HuH-7.5 (cell line): ENCODE measurements at regions not wholly inside any gene's neighbourhood (a gene's known extent, or its start where the extent isn't known, plus 50 kb on each side); places are given as distances from the start of the nearest gene placed in this dataset.

Experiments
- DNase-seq: peaks from one replicate; pipeline ENCODE4 v3.0.0; 2011; ENCODE audit warnings: low spot score

DNA sequence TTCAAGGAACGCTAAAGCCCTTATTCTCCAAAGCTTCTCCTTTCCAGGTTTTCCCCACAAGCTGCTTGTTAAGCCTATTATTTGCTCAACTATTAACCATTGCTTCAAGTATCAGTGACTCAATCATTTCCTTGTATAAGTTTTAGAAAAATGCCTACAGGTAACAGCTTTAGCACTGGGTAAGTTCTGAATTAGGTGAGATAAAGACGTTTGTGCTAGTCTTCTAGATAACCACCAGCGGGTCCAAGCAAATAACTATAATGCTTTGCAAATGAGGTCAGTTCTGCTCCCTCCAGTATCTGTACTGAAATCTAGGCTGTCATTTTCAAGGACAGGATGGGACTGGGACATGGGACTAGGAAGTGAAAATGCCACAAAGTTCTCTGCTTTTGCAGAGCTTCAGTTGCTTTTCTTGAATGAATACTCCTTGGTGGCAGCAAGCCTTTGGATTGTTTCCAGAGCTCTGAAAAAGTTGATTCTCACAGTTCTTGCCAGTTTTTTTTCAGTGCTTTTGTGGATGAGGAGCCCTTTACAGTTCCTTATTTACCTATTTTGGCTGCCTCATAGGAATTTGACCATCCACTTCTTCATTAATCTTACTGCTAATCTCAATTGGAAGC lies 1487.7 kb downstream of the EFNB2 start:
- DNase-seq, result no peak

DNA sequence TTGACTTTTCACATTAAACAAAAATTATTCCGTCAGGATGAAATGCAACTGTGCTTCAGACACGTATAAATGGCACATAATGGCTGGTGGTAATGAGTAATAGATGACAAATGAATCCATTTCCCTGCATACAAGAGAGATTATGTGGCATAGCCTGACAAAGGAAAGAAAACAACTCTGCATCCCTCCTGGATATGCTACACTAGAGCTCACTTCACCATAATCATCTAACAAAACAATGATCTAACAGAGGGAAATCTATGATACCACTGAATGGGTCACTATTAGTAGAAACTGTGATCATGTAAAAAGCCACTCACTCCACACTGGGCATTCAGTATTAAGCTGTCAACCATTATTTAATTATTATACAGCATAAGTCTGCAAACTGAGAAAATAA lies 1498.4 kb downstream of the EFNB2 start:
- DNase-seq, result no peak

DNA sequence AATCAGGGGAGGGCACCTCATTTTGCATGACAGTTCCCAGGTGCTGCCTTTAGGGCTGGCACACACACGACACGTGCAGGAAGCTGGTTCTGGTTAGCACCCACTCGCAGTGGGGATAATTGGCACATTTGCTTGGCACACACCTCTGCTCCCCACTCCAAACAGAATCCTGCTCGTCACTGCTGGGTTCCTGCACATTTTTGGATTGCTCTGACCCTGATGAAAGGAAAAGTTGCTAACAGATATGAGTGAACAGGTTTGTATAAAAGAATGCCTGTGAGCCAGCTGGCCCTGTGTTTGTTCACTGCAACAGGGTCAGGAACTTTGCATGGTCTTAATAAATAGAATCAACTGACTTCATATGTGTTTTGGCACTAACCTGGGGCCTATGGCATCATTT lies 1500.4 kb downstream of the EFNB2 start:
- no peak for DNase-seq

DNA sequence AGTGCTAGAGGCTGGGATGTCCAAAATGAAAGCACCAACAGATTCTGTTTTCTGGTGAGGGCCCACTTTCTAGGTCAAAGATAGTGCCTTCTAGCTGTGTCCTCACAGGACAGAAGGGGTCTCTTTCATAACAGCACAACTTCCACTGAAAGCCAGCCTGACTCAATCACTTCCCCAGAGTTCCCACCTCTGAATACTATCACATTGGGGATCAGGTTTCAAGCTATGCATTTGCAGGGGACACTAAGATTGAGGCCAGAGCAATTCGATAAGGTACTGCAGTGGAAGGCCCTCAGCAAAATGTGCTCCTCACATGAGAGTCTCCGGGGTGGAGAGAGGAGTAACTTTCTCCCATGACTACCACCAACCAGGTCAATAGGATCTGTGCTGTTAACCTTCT lies 1501.5 kb downstream of the EFNB2 start:
- DNase-seq, result no peak

DNA sequence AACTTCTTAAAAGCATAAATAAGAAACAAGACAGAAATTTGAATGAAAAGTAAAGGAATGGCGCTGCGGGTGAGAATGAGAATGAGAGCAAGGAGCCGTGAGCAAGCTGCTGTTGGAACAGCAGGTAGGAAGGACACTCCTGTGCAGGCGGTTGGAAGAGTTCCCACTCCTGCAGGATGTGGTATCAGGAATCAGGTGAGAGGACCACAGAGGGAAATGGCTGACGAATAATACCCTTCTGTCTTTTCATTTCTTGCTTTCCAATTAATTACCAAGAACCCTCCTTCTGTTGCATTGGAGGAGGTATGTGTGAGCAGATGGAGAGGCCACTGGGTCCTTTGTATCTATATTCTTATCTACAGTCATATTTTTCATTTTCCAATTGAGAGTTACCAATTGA lies 1504.2 kb downstream of the EFNB2 start:
- DNase-seq, result no peak

DNA sequence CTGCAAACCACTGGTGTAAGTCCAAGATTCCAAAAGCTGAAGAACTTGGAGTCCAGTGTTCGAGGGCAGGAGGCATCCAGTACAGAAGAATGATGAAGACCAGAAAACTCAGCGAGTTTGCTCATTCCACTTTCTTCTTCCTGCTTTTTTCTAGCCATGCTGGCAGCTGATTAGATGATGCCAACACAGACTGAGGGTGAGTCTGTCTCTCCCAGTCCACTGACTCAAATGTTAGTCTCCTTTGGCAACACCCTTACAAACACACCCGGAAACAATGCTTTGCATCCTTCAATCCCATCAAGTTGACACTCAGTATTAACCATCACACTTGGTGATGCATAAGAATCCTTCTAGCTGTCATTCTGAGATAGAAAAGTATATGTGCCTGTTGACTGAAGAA lies 1504.6 kb downstream of the EFNB2 start:
- no peak for DNase-seq

DNA sequence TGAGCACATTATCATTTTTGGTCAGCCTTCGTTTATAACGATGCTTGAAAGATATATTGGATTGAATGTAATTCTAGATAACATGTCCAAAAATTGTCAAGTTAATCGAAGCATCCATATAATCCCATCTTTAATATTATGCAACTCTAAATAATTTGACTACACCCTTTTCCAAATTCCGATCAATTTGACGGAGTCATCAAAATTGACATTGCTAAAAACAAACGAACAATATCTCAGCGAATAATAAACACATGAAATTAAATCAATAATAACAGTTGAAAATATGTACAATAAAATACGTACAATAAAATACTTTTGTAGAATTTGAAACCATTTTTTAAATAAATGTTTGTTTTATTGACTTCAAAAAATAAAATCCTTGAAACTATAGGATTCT lies 1516.4 kb downstream of the EFNB2 start:
- DNase-seq, result no peak

DNA sequence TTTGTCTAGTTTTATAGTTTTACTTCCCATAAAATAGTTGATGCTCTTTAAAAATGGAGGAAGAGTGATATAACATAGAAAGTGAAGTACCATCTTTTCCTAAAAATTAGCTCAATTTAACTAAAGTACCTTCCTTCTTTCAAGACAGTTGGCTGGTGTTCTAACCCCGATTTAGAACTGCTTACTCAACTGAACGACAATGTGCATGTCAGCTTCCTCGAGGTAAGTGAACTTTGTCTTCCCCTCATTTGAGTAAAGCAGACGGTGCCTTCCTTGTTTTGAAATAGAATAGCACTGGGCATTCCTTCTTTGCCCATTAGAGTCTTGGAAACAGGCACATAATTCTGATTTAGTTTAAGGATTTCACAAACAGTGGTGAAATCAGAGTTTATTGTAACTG lies 1519.2 kb downstream of the EFNB2 start:
- no peak for DNase-seq

DNA sequence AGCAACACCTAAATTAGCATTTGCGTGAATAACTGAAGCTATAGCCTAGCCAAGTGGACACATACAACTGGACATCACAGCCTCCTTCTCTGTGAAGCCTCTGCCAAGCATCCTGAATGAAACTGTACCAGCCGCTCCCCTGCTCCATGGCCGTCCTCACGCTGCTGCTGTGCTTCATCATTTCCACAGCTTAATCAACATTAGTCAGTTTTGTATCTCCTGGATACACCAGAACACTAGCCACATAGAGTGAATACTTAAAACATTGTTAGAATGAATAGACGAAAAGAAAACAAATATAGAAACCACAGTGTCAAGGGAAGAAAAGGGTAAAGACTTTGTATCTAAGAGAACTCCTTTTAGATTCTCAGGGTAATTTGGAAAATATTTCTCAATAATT lies 1526.9 kb downstream of the EFNB2 start:
- no peak for DNase-seq

DNA sequence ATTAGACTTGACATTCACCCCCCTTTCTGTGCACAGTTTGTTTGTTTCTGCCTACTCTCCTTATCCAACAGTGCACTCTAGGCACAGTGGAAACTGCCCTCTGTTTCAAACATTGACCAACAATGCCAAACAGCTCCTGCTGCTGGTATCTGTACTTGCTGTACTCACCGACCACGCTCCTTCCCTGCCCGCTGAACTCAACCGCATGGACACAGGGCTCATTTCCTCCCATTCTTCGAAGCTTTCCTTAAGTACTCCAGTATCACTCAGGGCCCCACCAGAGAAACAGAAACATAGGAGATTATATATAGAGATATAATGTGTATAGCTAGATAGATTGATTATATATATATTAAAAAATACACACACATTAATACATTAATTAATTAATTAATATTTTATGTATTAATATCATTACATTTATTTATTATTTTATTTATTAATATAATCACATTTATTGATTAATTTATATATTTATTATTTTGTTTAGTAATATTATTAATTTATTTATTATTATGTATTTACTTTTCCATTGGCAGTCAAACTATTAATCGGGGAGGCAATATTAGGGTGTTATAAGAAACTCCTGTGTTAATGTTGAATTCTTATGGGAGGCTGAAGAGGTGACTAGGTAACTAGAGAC lies 1528.2 kb downstream of the EFNB2 start:
- DNase-seq, result no peak

DNA sequence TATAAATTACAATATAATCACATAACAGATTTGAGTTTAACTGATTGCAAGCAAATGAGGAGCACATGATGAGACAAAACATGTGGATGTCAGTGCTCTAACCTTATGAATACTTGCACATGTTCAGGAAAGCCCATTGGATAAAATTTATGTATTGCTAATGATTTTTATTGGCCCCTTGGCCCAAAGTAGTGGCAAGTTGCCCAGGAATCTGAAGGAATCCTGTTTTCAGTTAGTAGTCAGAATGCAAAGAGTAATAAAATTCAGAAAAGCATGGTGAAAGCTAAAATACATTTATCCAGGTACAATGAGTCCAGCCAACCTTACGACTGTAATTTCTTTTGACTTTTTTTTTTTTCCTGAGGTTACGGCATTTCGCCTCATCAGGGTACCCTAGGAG lies 1539.4 kb downstream of the EFNB2 start:
- DNase-seq, result no peak

DNA sequence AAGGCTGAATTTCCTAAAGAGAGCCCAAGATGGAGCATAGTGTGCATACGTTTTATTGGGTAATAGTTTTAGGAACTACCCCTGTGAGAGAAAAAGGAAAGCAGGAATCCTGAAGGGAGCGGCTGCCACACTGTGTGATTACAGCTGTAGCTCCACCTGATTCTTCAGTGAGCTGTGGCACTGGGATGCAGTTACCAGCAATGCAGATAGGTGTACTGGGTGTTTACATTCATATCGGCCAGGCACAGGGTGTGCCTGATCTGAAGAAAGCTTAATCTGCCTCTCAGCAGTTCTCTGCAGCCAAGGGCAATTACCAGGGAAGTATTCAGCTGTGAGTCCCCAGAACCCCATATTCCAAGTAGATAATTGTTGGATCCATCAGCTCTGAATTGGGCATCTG lies 1541.8 kb downstream of the EFNB2 start:
- no peak for DNase-seq

DNA sequence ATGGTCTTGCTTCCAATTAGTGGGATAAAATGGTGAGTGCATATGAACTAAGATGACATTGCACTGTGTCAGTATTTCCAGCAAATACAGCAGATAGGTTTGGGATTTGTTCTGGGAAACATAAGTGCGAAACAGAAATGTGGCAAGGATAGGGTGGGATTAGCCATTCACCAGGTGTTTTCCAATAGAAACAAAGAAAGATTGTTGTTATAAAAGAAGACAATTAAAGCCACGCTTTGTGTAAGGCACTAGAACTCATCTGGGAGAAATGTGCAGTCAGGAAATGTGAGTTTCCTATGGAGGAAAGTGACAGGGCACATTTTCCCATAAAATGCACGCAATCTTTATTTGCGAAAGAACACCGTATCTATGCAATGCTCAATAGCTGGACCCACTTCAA lies 1547.8 kb downstream of the EFNB2 start:
- DNase-seq, result no peak

DNA sequence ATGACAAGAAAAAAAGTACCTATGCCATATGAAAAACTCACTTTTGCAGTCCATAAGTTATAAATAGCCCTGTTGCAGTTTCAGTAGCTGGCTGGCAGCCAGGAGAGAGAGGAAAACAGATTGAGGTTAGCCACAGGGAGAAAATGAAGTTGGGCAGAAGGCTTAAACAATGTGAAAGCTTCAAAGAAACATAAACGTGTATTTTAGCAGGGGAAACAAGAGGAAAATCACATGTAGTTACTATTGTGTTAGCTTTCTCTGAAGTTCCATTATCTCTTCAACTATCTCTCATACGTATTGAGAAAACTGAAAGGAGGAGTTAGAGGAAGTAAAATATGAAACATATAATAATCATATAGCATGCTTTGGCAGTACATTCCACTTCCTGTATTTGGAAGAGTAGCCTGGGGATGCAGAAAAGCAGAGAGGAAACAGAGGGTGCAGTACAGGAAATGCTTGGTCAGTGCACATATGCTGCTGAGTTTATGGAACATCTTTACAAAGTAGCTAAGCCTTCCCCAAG lies 1551.1 kb downstream of the EFNB2 start:
- DNase-seq, result no peak

DNA sequence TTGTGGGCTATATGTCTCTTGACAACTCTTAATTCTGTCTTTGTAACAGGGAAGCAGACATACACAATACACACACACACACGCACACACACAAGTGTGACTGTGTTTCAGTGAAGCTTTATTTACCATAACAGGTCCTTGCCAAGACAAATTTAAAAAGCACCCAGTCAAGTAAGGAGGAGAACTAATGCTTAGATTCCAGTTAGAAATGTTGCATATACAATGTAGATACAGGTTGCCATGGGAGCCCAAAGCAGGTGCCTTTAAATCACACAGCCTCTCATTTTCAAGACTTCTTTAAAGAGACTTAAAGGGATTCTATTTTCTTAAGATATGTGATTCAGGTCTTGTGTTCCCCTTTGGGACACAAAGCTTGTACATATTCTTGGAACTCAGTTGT lies 1551.9 kb downstream of the EFNB2 start:
- DNase-seq, result no peak

DNA sequence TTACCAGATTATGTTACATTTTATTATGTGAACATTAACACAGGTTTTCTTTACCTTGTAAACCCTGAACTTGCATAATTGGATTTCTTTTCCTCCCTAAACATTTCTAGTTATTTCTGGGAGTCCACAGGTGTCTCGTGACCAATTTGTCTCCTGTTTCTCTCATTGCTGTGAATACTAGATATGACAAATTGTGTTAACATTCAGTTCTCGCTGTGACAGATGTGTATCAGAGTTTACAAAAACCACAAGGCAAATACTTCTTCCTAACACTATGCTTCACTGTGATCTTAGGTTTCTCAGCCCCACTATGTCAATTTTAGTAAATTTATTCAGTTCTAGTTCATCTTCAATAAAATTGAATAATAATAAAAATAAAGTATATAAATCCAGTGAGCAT lies 1554.9 kb downstream of the EFNB2 start:
- DNase-seq, result no peak

DNA sequence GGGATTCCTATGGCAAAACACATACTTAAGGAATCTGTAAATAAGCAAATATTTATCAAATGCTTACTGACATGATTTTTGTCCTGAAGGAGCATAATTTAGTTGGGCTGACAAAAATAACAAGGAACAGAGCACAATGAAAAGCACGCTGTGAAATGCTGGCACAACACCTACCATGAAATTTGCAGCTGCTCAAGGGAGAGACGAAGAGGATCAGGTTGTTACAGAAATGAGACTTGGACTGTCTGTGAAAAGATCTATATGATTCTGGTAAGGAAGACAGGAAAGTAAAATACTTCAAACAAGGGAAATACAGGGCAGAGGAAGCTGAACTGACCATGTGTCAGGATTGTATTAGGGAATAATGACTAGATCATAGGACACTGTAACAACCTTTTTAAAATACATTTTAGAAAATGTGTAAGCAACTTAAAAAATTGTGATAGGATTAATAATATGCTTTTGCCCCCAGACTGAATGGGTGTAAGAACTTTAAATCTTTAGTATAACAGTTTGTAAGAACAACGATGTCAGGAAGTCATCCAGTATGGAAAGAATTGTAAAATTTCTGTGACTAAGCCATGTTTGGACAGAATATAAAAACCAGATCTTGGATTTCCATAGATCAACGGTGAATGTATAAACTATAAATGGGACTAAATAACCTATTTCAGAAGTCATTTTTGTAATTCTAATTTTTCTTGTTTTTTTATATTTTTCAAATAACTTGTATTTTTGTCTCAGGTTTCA lies 1556.0 kb downstream of the EFNB2 start:
- no peak for DNase-seq

DNA sequence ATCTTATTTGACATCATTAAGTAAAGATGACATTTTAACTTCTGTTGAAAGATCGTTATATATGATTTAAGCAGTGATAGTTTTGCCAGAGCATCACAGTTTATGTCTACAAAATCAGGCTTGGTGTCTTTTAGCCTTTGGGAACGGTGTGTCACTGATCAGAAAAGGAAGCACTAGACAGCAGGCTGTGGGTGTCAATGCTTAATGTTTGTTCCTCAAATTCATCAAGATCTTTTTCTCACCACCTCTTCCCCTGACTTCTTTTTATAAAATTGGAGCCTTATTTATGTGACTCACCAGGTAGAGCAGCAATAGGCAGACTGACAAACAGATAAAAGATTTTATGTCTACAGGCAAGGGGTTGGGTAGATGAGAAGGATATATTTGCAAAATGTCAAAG lies 1558.5 kb downstream of the EFNB2 start:
- DNase-seq, result no peak

DNA sequence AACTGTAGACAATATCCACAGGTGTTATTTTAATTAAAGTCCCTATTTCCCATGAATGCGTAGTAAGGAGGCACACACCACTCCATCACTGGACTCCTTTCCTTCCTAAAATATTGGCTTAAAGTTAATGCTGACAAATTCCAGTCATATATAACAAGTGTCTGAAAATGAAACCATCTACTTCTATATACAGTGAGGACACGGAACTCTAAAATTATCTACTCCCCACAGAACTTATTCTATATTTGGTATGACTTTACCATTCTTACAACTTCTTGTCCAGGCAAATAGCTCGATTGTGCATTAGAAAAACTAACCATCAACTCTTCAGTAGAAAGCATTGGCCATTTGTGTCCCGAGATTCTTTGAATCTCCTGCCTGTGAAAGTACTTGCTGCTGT lies 1560.2 kb downstream of the EFNB2 start:
- DNase-seq, result no peak

DNA sequence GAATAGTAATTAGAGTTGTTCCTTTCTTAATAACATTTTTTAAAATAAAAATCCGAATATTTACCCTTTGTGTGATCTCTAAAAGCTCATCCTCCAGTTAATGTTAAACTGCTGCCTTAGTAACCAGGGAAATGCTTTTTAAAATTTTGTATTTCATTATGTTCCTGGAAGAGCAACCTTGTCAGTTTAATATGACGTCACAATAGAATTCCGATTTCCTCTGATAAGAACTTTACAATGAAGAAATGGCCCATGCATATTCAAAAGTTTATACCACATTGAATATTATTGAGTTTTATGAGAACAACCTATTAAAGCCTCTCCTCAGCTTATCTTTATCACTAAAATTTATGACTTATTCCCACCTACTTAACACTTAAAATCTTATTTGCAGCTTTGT lies 1566.6 kb downstream of the EFNB2 start:
- DNase-seq, result no peak

DNA sequence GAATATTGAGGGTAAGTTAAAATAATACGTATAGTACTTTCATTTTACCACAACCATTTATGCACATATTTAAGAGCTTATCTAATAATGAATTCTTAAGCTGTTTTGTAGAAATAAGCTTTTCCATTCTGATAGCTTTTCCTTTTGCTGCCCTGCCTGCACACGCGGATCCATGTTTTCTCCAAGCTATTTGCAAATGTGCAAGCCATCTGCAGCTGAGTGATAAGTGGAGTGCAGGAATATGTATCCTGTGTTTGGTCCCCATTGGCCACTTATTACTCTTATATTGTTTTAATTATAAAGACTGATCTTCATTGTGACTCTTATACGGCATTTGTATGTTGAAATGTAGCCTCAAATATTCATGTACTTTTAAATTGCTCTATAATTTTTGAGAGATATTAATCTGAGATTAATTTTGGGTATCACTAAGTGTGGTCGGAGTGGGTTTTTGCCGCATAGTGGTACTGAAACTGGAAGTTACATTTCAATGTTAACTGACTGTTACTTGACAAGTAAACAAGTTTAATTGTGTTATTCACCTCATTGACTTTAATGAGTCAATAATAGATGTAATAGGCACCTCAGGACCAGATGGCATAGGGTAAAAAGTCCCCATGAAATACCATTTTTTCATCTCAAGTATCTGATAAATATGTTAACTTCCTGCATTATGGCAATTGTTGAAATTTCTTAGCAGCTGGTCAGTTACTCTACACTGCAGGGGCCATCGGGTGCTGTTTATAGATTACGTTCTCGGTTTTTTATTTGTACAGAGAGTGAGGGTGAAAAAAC lies 1567.4 kb downstream of the EFNB2 start:
- no peak for DNase-seq

DNA sequence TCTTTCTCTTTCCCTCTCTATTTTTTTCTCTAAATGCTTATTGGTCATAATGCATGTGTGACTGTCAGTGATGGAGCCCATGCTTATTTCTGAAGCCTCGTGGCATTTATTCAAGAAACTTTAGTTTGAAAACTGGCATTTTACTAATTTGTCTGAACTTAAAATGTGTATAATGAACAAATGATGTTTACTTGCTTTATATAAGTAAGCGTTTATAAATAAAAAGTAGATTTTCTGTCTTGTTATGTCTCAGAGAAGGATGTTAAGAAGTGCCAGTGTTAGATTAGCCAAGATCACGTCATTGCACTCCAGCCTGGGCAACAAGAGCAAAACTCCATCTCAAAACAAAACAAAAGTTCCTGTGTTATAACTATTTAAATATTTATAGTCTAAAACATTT lies 1568.1 kb downstream of the EFNB2 start:
- DNase-seq, result no peak

DNA sequence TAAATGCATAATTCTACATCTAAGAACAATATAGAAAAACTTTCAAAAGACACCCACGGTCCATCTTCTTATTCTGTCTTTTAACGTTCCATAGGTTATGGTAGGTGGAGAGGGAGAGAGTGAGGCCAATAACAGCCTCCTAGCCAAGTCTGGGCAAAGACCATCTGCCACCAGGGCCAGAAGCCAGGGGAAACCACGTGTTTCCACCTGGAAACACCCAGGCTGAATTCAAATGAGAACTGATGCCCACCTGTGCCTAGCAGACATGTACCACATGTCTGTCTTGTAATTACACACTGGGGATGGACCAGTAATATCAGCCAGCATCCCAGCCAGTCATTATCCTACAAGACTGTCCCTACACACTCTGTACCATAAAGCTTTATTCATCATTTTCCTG lies 1573.1 kb downstream of the EFNB2 start:
- DNase-seq, result no peak
